B cell (primary cell): ENCODE measurements at regions not wholly inside any gene's neighbourhood (a gene's known extent, or its start where the extent isn't known, plus 50 kb on each side); places are given as distances from the start of the nearest gene placed in this dataset.
"Not testable (repeated sequence)": the region's sequence is repeated elsewhere in the genome, so short reads cannot be mapped to it uniquely, and the experiment has no call there.

Source experiments
- ATAC-seq: fragments of 200-7000 bp; cut with Tn5 transposase; one replicate; pipeline ENCODE4 v1.10.0; 2021; ENCODE audit warnings: low read depth, mild to moderate bottlenecking, moderate number of reproducible peaks, moderate library complexity
- CTCF ChIA-PET: fragments of 350-600 bp; sonication (Branson Sonifier 250); formaldehyde crosslinking; loops from one replicate; lab custom pipeline; 2021; ENCODE audit warnings: antibody characterized with exemption, inconsistent platforms; lab: Charles Lee
- POLR2A ChIA-PET: fragments of 350-600 bp; sonication (Branson Sonifier 250); formaldehyde crosslinking; loops from one replicate; lab custom pipeline; 2021; ENCODE audit warnings: antibody characterized with exemption; lab: Charles Lee
- DNase-seq: peaks from one replicate; pipeline ENCODE4 v3.0.0; 2013
- H2AFZ ChIP-seq: 2 replicates; pipeline ENCODE4 v1.6.1; 2012; ENCODE audit warnings: mild to moderate bottlenecking, low read depth, low read length; ENCODE audit not compliant: insufficient read depth, poor library complexity, severe bottlenecking
- H3K27ac ChIP-seq, 2 donors: 1 replicate in 1 of 2; 2 replicates in 1 of 2; pipeline ENCODE4 v1.5.1; 2012 to 2013; ENCODE audit warnings: low read length in 2 of 2, mild to moderate bottlenecking in 2 of 2, moderate library complexity in 1 of 2
- H3K27me3 ChIP-seq, 4 experiments: fragments of 200-600 bp in 1 of 4; sonication (generic) in 1 of 4; replicated peaks in 1 of 4; 1 replicate in 2 of 4; 2 replicates in 2 of 4; pipeline versions ENCODE4 v1.6.1 to v1.7.0; 2013 to 2016; ENCODE audit warnings: low read length in 3 of 4, mild to moderate bottlenecking in 2 of 4, mixed read lengths in 1 of 4, moderate library complexity in 1 of 4; ENCODE audit not compliant: insufficient read depth in 4 of 4, control insufficient read depth in 3 of 4; ENCODE audit errors: control extremely low read depth in 1 of 4
- H3K36me3 ChIP-seq, 2 experiments: replicated peaks in 1 of 2; 1 replicate in 1 of 2; 2 replicates in 1 of 2; pipeline versions ENCODE4 v1.6.1 to v1.7.1; 2013; ENCODE audit warnings: low read length in 1 of 2; ENCODE audit not compliant: insufficient read depth in 2 of 2, control insufficient read depth in 1 of 2; ENCODE audit errors: control extremely low read depth in 1 of 2, extremely low read depth in 1 of 2
- H3K4me1 ChIP-seq, 2 donors: fragments of 200-600 bp in 1 of 2; sonication (generic) in 1 of 2; 1 replicate in 1 of 2; 2 replicates in 1 of 2; pipeline versions ENCODE4 v1.5.1 to v1.6.1; 2013 to 2017; ENCODE audit warnings: low read length in 2 of 2; ENCODE audit not compliant: control insufficient read depth in 2 of 2, insufficient read depth in 2 of 2
- H3K4me2 ChIP-seq: replicated peaks from 2 replicates; pipeline ENCODE3; 2012; ENCODE audit warnings: mild to moderate bottlenecking, low read depth, low read length; ENCODE audit not compliant: poor library complexity, severe bottlenecking
- H3K4me3 ChIP-seq, 5 experiments: fragments of 200-600 bp in 1 of 5; sonication (generic) in 1 of 5; 1 replicate in 3 of 5; 2 replicates in 2 of 5; pipeline versions ENCODE4 v1.5.1 to v1.7.0; 2011 to 2016; ENCODE audit warnings: low read length in 4 of 5, mild to moderate bottlenecking in 4 of 5, low read depth in 2 of 5, control low read depth in 1 of 5, moderate library complexity in 1 of 5; ENCODE audit not compliant: insufficient read depth in 1 of 5; ENCODE audit errors: control extremely low read depth in 1 of 5, extremely low read depth in 1 of 5
- H3K79me2 ChIP-seq: fragments of 200-600 bp; sonication (generic); one replicate; pipeline ENCODE4 v1.6.0; 2016; ENCODE audit warnings: low read length; ENCODE audit not compliant: control insufficient read depth, insufficient read depth
- H3K9ac ChIP-seq: fragments of 200-600 bp; sonication (generic); 2 replicates; pipeline ENCODE4 v1.6.1; 2017; ENCODE audit warnings: mild to moderate bottlenecking, low read length, moderate library complexity
- H3K9me3 ChIP-seq, 3 donors: one replicate each; pipeline versions ENCODE4 v1.6.1 to v1.7.1; 2013; ENCODE audit warnings: low read length in 2 of 3; ENCODE audit not compliant: control insufficient read depth in 2 of 3, insufficient read depth in 1 of 3; ENCODE audit errors: control extremely low read depth in 1 of 3
- H4K20me1 ChIP-seq: 2 replicates; pipeline ENCODE4 v1.6.0; 2012; ENCODE audit warnings: mild to moderate bottlenecking, low read length; ENCODE audit not compliant: insufficient read depth, control insufficient read depth, poor library complexity, severe bottlenecking
- H3K27ac Mint-ChIP-seq: one replicate; pipeline ENCODE4 v1.8.0; 2021; ENCODE audit warnings: mixed read lengths
- H3K27me3 Mint-ChIP-seq: one replicate; pipeline ENCODE4 v1.8.0; 2021; ENCODE audit warnings: mixed read lengths
- H3K4me1 Mint-ChIP-seq: one replicate; pipeline ENCODE4 v1.8.0; 2021; ENCODE audit warnings: mixed read lengths
- H3K4me3 Mint-ChIP-seq: one replicate; pipeline ENCODE4 v1.8.0; 2021; ENCODE audit warnings: mixed read lengths
- H3K9me3 Mint-ChIP-seq: one replicate; pipeline ENCODE4 v1.8.0; 2022; ENCODE audit warnings: mixed read lengths; ENCODE audit not compliant: insufficient read depth
- CTCF ChIP-seq: fragments of 200-600 bp; IDR thresholded peaks from one replicate; pipeline ENCODE4 v1.8.0; 2022; ENCODE audit warnings: antibody characterized with exemption, mild to moderate bottlenecking
- EZH2 ChIP-seq: IDR thresholded peaks from 2 replicates; pipeline ENCODE4 v1.6.1; 2012; ENCODE audit warnings: borderline replicate concordance, low read depth, mild to moderate bottlenecking, moderate library complexity, low read length; ENCODE audit not compliant: insufficient read depth, poor library complexity, severe bottlenecking
- WGBS: methylation state at CpG from one replicate; pipeline ENCODE4 v1.1.5; 2013; ENCODE audit warnings: missing lambda C conversion rate; ENCODE audit not compliant: insufficient coverage; 5-methylcytosine and 5-hydroxymethylcytosine counted together
- intact Hi-C: fragments of 100-400 bp; cut with micrococcal nuclease; formaldehyde crosslinking; loops from one replicate; pipeline ENCODE4 v1.10.0; 2022

- H3K4me2 ChIP-seq, H3K4me3 ChIP-seq, POLR2A ChIA-PET, H3K27me3 Mint-ChIP-seq, H3K4me1 ChIP-seq, DNase-seq, CTCF ChIA-PET, H3K79me2 ChIP-seq, H3K9me3 ChIP-seq, H4K20me1 ChIP-seq, H3K27ac Mint-ChIP-seq, ATAC-seq, H2AFZ ChIP-seq, intact Hi-C loops, H3K27me3 ChIP-seq, H3K9ac ChIP-seq, H3K4me3 Mint-ChIP-seq, H3K4me1 Mint-ChIP-seq, H3K27ac ChIP-seq, H3K9me3 Mint-ChIP-seq, H3K36me3 ChIP-seq: not testable (repeated sequence)
- WGBS, result no CpG with 5 or more reads among the region's 1 CpG
Observed at GRCh38 chr10:117856426-117856825, 190.3 kb downstream of the RAB11FIP2 start.

GRCh38 chr10:117860135-117860534 is 186.6 kb downstream of the RAB11FIP2 start:
- ATAC-seq, result no peak
- POLR2A ChIA-PET, result no interaction called here
- CTCF ChIA-PET, result no interaction called here

More at GRCh38 chr10:117860135-117860534, 186.6 kb downstream of the RAB11FIP2 start:
- Histone ChIP-seq H3K9me3 (peaks cover 0 to 2% (median 0%) of the 10 kb centered on the region in 3 donors), H3K4me3 (no peak overlapping the region), H3K27ac (no peak overlapping the region), H3K27me3 (no peaks in the 10 kb centered on the region), H4K20me1 (no peaks in the 10 kb centered on the region), H3K79me2 (no peaks in the 10 kb centered on the region), H3K4me2 (no peak overlapping the region), H3K4me1 (no peaks in the 10 kb centered on the region), H2AFZ (no peak overlapping the region), H3K36me3 (no peaks in the 10 kb centered on the region), H3K9ac (no peak overlapping the region)
- Mint-ChIP-seq H3K27me3 (peaks cover 3% of the 10 kb centered on the region), H3K4me1 (no peaks in the 10 kb centered on the region), H3K9me3 (no peaks in the 10 kb centered on the region), H3K27ac (no peak overlapping the region), H3K4me3 (no peak overlapping the region)
- intact Hi-C loops, result no loop called here
- 85% methylated on average over 4 of the region's 5 CpGs for WGBS
- no peak for DNase-seq
- TF ChIP-seq CTCF, result no peak
- TF ChIP-seq EZH2, result no peak
